Spleen (tissue), 11 donors: ENCODE measurements at regions not wholly inside any gene's neighbourhood (a gene's known extent, or its start where the extent isn't known, plus 50 kb on each side); places are given as distances from the start of the nearest gene placed in this dataset.

Source experiments
- DNase-seq: peaks from one replicate; pipeline ENCODE4 v3.0.0-alpha.2; 2020
- H3K27ac ChIP-seq, 8 donors: fragments of 200-600 bp; sonication (generic) in 7 of 8; 1 replicate in 4 of 8; 2 replicates in 4 of 8; pipeline versions ENCODE4 v1.5.0 to v1.8.0; 2016 to 2021; ENCODE audit warnings: inconsistent platforms in 4 of 8, mild to moderate bottlenecking in 4 of 8, moderate library complexity in 1 of 8
- H3K27me3 ChIP-seq, 7 donors: fragments of 200-600 bp; sonication (generic) in 6 of 7; replicated peaks in 1 of 7; 1 replicate in 4 of 7; 2 replicates in 3 of 7; pipeline versions ENCODE4 v1.5.0 to v1.8.0; 2016 to 2021; ENCODE audit warnings: inconsistent platforms in 3 of 7, mild to moderate bottlenecking in 1 of 7
- H3K36me3 ChIP-seq, 6 donors: fragments of 200-600 bp; sonication (generic) in 5 of 6; 1 replicate in 4 of 6; 2 replicates in 2 of 6; pipeline versions ENCODE4 v1.5.0 to v1.8.0; 2016 to 2021; ENCODE audit warnings: inconsistent platforms in 2 of 6
- H3K4me1 ChIP-seq, 6 donors: fragments of 200-600 bp; sonication (generic) in 5 of 6; 1 replicate in 3 of 6; 2 replicates in 3 of 6; pipeline versions ENCODE4 v1.5.0 to v1.8.0; 2016 to 2021; ENCODE audit warnings: inconsistent platforms in 3 of 6
- H3K4me3 ChIP-seq, 8 donors: fragments of 200-600 bp; sonication (generic) in 7 of 8; 1 replicate in 4 of 8; 2 replicates in 4 of 8; pipeline versions ENCODE4 v1.5.0 to v1.8.0; 2016 to 2021; ENCODE audit warnings: inconsistent platforms in 4 of 8, mild to moderate bottlenecking in 4 of 8, moderate library complexity in 2 of 8
- H3K9me3 ChIP-seq, 8 donors: fragments of 200-600 bp; sonication (generic) in 7 of 8; 1 replicate in 4 of 8; 2 replicates in 4 of 8; pipeline versions ENCODE4 v1.5.0 to v1.8.0; 2016 to 2021; ENCODE audit warnings: inconsistent platforms in 4 of 8
- CTCF ChIP-seq, 11 experiments: fragments of 200-600 bp in 7 of 11; fragments of 450-650 bp in 4 of 11; sonication (generic) in 4 of 11; IDR thresholded peaks in 8 of 11; conservative IDR thresholded peaks in 3 of 11; 1 replicate in 7 of 11; 2 replicates in 4 of 11; pipeline versions ENCODE4 v1.4.0 to v1.8.0; 2016 to 2021; ENCODE audit warnings: antibody characterized with exemption in 11 of 11, inconsistent platforms in 4 of 11, mild to moderate bottlenecking in 1 of 11
- POLR2A ChIP-seq, 3 donors: fragments of 450-650 bp; IDR thresholded peaks; one replicate each; pipeline ENCODE4 v1.5.1; 2017; ENCODE audit warnings: antibody characterized with exemption in 3 of 3, mild to moderate bottlenecking in 1 of 3
- POLR2AphosphoS5 ChIP-seq, 3 donors: sonication (generic); formaldehyde crosslinking; IDR thresholded peaks; one replicate each; pipeline ENCODE4 v1.5.1; 2017; ENCODE audit warnings: antibody characterized with exemption in 3 of 3
- WGBS, 5 donors: extraction: QIAGEN DNeasy Blood & Tissue Kit in 3 of 5; methylation state at CpG; one replicate each; pipeline versions ENCODE4 v1.1.5 to v1.1.7; 2013 to 2018; 5-methylcytosine and 5-hydroxymethylcytosine counted together
- intact Hi-C: fragments of 100-400 bp; cut with DNase I; formaldehyde crosslinking; loops from one replicate; pipeline ENCODE4 v1.15.0; 2023; ENCODE audit warnings: low total_unique reads
- donor health status: healthy with polysubstance abuse.
- donor health status: DM: no; HTN: no; CAD: no; lungs with moderate emphysema.
- donor health status: DM: no; HTN: no; CAD: no.
- donor health status: Bipolar disorder and iron deficiency.
- donor health status: healthy.
- donor health status: DM: no; HTN: no; CAD: no.
- donor health status: DM: yes; HTN: yes; CAD: no.

- peaks cover 0 to 6% (median 0%) of the 10 kb centered on the region in 8 donors for H3K9me3 ChIP-seq
- intact Hi-C loops, result no loop called here
- H3K4me1 ChIP-seq, result no peaks in the 10 kb centered on the region
- H3K27ac ChIP-seq, result no peak overlapping the region
- no peaks in the 10 kb centered on the region for H3K27me3 ChIP-seq
- H3K36me3 ChIP-seq, result no peaks in the 10 kb centered on the region
- no peak for DNase-seq
- H3K4me3 ChIP-seq, result no peak overlapping the region
- 71 to 77% (median 74%) methylated on average over 7 of the region's 7 CpGs for WGBS, 5 donors
- no peak for TF ChIP-seq POLR2AphosphoS5 (IDR thresholded peaks at IDR 0.05)
- no peak for TF ChIP-seq CTCF (IDR thresholded peaks at IDR 0.05 in 8 of 11, conservative IDR thresholded peaks at IDR 0.05 in 3 of 11)
- no peak for TF ChIP-seq POLR2A (IDR thresholded peaks at IDR 0.05)
Observed at GRCh38 chr10:24097751-24098207, 111.2 kb upstream of the KIAA1217 start.

GRCh38 chr10:24104895-24105294, 104.0 kb upstream of the KIAA1217 start:
- intact Hi-C loops, result no loop called here
- no peak overlapping the region for H3K27ac ChIP-seq
- 59 to 78% (median 68%) methylated on average over 1 of the region's 1 CpG for WGBS, 5 donors

GRCh38 chr10:24113901-24114300, 95.0 kb upstream of the KIAA1217 start:
- DNase-seq, result no peak
- no peak overlapping the region for H3K4me3 ChIP-seq
- TF ChIP-seq POLR2A (IDR thresholded peaks at IDR 0.05) (no peak), CTCF (IDR thresholded peaks at IDR 0.05 in 8 of 11, conservative IDR thresholded peaks at IDR 0.05 in 3 of 11) (no peak), POLR2AphosphoS5 (IDR thresholded peaks at IDR 0.05) (no peak)
- intact Hi-C loops, result no loop called here
- H3K36me3 ChIP-seq, result no peaks in the 10 kb centered on the region
- H3K9me3 ChIP-seq, result no peaks in the 10 kb centered on the region
- H3K4me1 ChIP-seq, result peaks cover 0 to 7% (median 0%) of the 10 kb centered on the region in 6 donors
- 60 to 80% (median 73%) methylated on average over 3 of the region's 3 CpGs for WGBS, 5 donors
- H3K27me3 ChIP-seq, result no peaks in the 10 kb centered on the region
- H3K27ac ChIP-seq, result no peak overlapping the region

More at GRCh38 chr10:24104895-24105294, 104.0 kb upstream of the KIAA1217 start:
- H3K36me3 ChIP-seq, result no peaks in the 10 kb centered on the region
- H3K9me3 ChIP-seq, result peaks cover 0 to 14% (median 0%) of the 10 kb centered on the region in 8 donors
- DNase-seq, result no peak
- H3K27me3 ChIP-seq, result no peaks in the 10 kb centered on the region
- H3K4me3 ChIP-seq, result no peak overlapping the region
- no peak for TF ChIP-seq POLR2AphosphoS5 (IDR thresholded peaks at IDR 0.05)
- H3K4me1 ChIP-seq, result no peaks in the 10 kb centered on the region

- Histone ChIP-seq H3K27ac (peak overlapping the region in 2 of 8 donors; percentile 3 to 33), H3K4me1 (peaks cover 0 to 7% (median 0%) of the 10 kb centered on the region in 6 donors), H3K27me3 (no peaks in the 10 kb centered on the region), H3K9me3 (no peaks in the 10 kb centered on the region), H3K4me3 (no peak overlapping the region), H3K36me3 (no peaks in the 10 kb centered on the region)
- TF ChIP-seq CTCF (IDR thresholded peaks at IDR 0.05 in 8 of 11, conservative IDR thresholded peaks at IDR 0.05 in 3 of 11) (no peak), POLR2A (IDR thresholded peaks at IDR 0.05) (no peak), POLR2AphosphoS5 (IDR thresholded peaks at IDR 0.05) (no peak)
- no peak for DNase-seq
- intact Hi-C loops, result no loop called here
- 55 to 78% (median 59%) methylated on average over 3 of the region's 3 CpGs for WGBS, 5 donors
Observed at GRCh38 chr10:24114556-24114955, 94.4 kb upstream of the KIAA1217 start.

GRCh38 chr10:24115403-24115802, 93.5 kb upstream of the KIAA1217 start:
- intact Hi-C loops, result no loop called here
- Histone ChIP-seq H3K36me3 (no peaks in the 10 kb centered on the region), H3K27ac (peak overlapping the region in 3 of 8 donors; percentile 3 to 33 (median 10)), H3K4me1 (peaks cover 0 to 7% (median 0%) of the 10 kb centered on the region in 6 donors), H3K4me3 (no peak overlapping the region), H3K9me3 (no peaks in the 10 kb centered on the region), H3K27me3 (no peaks in the 10 kb centered on the region)
- TF ChIP-seq POLR2A (IDR thresholded peaks at IDR 0.05), result no peak
- TF ChIP-seq POLR2AphosphoS5 (IDR thresholded peaks at IDR 0.05), result peak in 1 of 3 donors; percentile 6
- TF ChIP-seq CTCF (IDR thresholded peaks at IDR 0.05 in 8 of 11, conservative IDR thresholded peaks at IDR 0.05 in 3 of 11), result no peak
- 58 to 100% (median 80%) methylated on average over 1 of the region's 1 CpG for WGBS, 5 donors
- DNase-seq, result no peak
